SW 1271 (cell line): ENCODE measurements at regions not wholly inside any gene's neighbourhood (a gene's known extent, or its start where the extent isn't known, plus 50 kb on each side); places are given as distances from the start of the nearest gene placed in this dataset.
"Not testable (repeated sequence)": the region's sequence is repeated elsewhere in the genome, so short reads cannot be mapped to it uniquely, and the experiment has no call there.

ENCODE experiments used
- DNase-seq, 2 experiments: peaks; one replicate each; lab custom pipeline; 2025; lab: John Stamatoyannopoulos, UW

DNA sequence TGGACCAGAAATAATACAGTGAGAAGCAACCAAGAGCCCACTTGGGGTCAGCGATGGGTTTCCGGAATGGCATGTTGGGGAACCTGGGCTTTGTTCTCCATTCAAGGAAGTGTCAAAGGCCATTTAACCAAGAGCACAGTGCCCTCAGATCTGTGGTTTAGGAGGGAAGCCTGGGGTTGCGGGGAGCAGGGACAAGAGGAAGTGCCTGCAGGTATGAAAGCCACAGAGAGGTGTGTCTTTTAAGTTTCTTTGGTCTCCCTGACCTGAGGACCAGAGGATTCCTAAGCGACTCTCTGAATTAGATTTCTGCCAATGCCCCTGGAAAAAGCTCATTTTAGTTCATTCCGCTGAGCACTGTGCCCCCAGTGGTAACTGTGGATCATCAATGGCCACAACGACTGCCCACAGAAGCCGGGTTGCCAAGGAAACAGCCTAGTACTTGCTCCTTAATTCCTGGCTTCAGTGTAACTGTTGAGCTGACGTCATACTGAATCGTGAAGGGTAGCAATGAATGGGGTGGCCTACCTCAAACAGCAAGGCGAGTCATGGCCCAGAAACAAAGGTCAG lies 107.3 kb upstream of the SPIN1 start:
- no peak for DNase-seq

GRCh38 chr9:88278036-88278435 lies 110.2 kb upstream of the SPIN1 start:
- no peak for DNase-seq

DNA sequence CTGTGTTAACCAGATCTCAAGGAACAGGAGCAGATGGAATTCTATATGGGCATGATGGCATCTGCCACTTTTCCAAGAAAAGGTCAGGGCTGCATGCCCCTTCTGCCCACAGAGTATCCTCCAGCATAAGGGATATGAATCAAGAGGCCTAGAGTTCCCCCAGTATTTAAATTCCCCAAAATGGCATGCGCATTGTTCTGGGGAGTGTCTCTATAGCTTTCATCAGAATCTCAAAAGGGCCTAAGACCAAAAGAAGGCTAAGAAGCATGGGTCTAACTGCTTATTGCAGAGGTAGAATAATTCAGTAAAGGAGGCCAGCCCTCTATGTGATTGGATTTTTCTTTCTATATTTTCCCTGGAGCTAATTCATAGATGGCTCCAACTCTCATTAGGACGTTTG lies 114.2 kb upstream of the SPIN1 start:
- no peak for DNase-seq

GRCh38 chr9:88272986-88273385 lies 115.3 kb upstream of the SPIN1 start:
- DNase-seq, result no peak

- no peak for DNase-seq
Observed at GRCh38 chr9:88270413-88270812, 117.8 kb upstream of the SPIN1 start.

DNA sequence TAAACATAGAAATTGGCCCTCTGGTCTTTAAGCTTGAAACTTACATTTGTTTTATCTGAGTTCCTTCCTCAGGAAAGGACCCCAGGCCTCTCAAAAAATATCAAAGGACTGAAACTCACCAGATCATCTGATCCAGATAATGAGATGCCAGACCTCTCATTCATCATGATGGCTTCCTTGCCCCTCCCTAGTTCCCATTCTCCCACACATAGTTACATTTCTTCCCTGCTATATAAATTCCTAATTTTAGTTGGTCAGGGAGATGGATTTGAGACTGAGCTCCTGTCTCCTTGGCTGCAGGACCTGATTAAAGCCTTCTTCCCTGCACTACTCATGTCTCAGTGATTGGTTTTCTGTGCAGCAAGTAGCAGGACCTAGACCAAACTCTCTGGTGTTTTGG lies 119.4 kb upstream of the SPIN1 start:
- DNase-seq, result no peak

- DNase-seq, result no peak
Observed at GRCh38 chr9:88267283-88267682, 121.0 kb upstream of the SPIN1 start.

- no peak for DNase-seq
Observed at GRCh38 chr9:88266416-88266815, 121.8 kb upstream of the SPIN1 start.

DNA sequence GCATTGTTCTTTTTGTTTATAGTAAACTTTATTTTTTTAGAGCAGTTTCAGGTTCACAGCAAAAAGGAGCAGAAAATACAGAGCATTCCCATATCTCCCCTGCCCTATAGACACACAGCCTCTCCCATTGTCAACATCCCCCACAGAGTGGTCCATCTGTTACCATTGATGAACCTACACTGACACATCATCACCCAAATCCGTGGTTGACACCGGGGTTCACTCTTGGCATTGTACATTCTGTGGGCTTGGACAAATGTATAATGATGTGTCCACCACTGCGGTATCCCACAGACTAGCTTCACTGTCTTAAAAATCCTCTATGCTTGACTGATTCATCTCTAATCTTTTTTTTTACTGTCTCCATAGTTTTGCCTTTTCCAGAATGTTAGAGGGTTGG lies 120.7 kb upstream of the SPATA31C2 start:
- no peak for DNase-seq

- no peak for DNase-seq
Observed at GRCh38 chr9:88258601-88259000, 120.3 kb upstream of the SPATA31C2 start.

GRCh38 chr9:88258024-88258423 lies 119.7 kb upstream of the SPATA31C2 start:
- DNase-seq, result no peak

DNA sequence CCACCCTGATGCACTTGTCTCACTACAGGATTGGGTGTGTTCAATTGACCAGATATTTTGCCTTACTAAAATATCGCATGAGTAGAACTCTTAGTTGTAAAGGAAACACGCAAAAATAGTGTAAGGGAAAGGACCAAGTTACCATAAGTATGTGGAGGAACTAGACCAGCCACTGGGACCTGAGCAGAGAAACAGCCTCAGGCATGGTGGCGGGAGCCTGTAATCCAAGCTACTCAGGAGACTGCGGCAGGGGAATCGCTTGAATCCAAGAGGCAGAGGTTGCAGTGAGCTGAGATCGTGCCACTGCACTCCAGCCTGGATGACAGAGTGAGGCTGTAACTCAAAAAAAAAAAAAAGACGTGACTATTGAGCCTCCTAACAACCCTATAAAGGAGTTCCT lies 117.9 kb upstream of the SPATA31C2 start:
- DNase-seq, result no peak

DNA sequence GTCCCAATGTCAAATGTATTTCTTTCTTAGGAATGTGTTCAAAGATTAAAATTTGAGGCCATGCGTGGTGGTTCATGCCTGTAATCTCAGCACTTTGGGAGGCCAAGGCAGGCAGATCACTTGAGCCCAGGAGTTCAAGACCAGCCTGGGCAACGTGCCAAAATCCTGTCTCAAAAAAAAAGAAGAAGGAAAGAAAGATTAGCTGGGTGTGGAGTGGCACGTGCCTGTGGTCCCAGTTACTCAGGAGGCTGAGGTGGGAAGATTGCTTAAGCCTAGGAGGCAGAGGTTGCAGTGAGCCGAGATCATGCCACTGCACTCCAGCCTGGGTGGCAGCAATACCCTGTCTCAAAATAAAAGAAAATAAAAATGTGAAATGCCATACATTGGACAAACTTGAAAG lies 117.5 kb upstream of the SPATA31C2 start:
- not testable (repeated sequence) for DNase-seq

DNA sequence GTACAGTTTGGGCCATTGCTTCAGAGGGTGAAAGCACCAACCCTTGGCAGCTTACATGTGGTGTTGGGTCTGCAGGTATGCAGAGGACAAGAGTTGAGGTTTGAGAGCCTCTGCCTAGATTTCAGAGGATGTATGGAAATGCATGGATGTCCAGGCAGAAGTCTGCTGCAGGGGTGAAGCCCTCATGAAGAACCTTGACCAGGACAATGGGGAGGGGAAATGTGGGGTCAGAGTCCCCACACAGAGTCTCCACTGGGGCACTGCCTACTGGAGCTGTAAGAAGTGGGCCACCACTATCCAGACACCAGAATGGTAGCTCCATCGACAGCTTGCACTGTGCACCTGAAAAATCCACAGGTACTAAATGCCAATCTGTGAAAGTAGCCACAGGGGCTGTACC lies 113.6 kb upstream of the SPATA31C2 start:
- DNase-seq, result no peak

DNA sequence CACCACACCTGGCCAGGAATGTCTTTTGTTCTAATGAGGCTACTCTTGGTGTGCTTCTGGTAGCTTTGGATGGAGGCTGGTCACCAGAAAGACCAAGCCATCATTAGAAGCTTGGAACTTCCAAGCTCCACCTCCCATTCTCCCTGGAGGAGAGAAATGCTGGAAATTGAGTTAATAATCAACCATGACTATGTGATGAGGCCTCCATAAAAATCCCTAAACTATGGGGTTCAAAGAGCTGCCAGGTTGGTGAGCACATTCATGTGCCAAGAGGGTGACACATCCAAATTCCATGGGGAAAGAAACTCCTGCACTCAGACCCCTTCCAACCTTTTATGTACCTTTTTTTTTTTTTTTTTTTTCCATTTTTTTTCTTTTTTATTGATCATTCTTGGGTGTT lies 105.5 kb upstream of the SPATA31C2 start:
- no peak for DNase-seq

DNA sequence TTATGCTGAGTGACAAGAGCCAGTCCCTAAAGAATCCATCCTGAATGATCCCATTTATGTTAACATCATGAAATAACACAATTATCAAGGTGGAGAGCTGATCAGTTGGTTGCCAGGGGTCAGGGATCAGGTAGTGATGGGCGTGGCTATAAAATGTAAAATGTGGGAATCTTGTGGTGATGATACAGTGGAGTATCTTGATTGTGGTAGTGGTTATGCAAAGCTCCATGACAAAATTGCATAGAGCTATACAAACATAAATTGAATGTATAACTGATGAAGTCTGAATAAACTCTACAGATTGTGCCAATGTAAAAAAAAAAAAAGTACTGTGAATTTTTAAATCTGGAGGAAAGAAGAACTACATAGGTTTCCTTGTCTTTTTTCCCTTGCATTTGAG lies 104.6 kb upstream of the SPATA31C2 start:
- DNase-seq, result no peak

DNA sequence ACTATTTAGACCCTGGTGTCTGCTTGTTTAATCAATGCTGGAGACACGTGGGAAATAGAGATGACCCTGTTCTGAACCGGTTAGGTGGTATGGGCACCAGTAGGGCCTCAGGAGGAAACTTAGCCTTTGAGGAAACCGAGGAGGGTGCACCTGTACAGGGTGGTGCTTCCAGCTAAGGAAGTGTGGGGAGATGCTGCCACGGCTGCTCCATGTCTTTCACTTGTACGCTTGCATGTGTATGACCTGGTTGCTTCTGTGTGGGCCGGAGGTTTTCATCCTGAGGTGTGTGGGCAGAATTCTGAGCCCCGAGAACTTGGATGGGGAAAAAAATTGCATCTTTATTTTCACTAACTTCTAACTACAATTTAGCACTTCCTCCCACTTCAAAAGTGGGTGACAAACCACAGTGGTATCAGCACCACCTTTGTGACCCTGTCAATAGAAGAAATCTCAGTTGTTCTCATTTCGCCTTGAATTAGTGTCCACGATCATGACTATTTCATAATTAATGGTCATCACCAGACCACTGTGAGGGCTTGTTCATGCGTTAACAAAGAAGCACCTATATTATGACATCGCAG lies 99.8 kb upstream of the SPATA31C2 start:
- no peak for DNase-seq

- DNase-seq, result no peak
Observed at GRCh38 chr9:88237479-88237961, 99.2 kb upstream of the SPATA31C2 start.

- no peak for DNase-seq
Observed at GRCh38 chr9:88236511-88237478, 98.5 kb upstream of the SPATA31C2 start.

DNA sequence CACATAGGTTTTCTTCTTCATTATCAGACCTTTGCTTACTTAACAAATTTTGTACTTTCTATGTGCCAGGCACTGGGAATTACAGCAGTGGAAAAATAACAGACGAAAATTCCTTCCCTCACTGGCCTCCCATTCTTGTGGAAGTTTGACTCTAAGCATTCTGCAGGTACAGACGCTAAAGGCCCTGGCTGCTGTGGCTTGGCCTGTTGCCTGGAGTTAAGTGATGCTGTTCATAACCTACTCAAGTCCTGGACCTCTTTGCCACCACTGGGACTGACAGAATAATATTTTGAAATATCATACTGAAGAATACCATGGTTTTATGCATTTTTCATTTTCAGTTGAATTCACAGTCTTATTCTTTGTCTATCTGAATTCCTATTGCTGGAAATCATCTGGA lies 97.3 kb upstream of the SPATA31C2 start:
- no peak for DNase-seq

- DNase-seq, result no peak
Observed at GRCh38 chr9:88234114-88234513, 95.8 kb upstream of the SPATA31C2 start.

- DNase-seq, result no peak
Observed at GRCh38 chr9:88233091-88233490, 94.8 kb upstream of the SPATA31C2 start.

DNA sequence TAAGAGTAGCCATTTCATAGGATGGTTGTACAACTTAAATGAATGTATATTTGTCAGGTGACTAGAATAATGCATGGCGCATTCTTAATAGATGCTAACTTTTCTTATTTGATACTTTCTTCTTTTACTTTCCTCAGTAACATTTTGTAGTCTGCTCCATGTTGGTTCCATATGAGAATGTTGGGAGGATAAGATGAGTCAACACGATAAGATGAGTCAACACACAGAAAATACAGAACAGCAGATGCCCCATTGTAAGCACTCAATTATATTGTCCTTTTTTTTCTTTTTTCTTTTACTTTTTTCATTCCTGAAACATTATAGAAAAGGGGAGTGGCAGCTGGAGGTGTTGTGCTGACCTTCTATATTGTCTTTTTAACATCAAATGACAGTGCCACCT lies 92.3 kb upstream of the SPATA31C2 start:
- no peak for DNase-seq
